ENCODE measurements at regions not wholly inside any gene's neighbourhood (a gene's known extent, or its start where the extent isn't known, plus 50 kb on each side); places are given as distances from the start of the nearest gene placed in this dataset.

- H3K27ac Mint-ChIP-seq = no peak overlapping the region
These were observed 412.9 kb downstream of the GADD45G start for GRCh38 chr9:90017679-90018078.

DNA sequence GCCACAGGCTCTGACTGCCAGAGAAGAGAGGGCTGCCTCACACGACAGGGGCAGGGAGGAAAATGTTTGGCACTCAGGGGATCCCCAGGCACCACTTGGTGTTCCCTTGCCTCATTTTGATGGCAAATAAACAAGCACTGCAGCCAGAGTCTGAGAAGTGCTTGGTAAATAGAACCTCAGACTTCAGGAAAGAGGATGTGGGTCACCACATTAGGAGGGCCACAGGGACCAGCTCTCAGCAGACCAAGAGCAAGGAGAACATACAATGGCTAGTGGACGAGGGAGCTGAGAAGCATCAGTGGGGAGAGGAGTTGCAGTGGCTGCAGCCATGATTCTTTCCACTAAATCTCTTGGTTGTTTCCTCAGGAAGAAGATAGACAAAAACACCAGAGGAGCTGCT lies 413.9 kb downstream of the GADD45G start:
- Mint-ChIP-seq H3K36me3 (peaks cover 0 to 4% (median 3%) of the 10 kb centered on the region in 3 donors), H3K27me3 (ENCODE audit: low read depth in 3 of 3) (peaks cover 6 to 13% (median 8%) of the 10 kb centered on the region in 3 donors), H3K4me3 (peak overlapping the region in 1 of 5 donors; percentile 48), H3K4me1 (peaks cover 3 to 11% of the 10 kb centered on the region in 2 donors), H3K27ac (no peak overlapping the region), H3K9me3 (peaks cover 0 to 2% (median under 1%) of the 10 kb centered on the region in 6 donors)
- DNase-seq = no peak

More at GRCh38 chr9:90017679-90018078, 412.9 kb downstream of the GADD45G start:
- peaks cover 0 to 4% (median 3%) of the 10 kb centered on the region in 3 donors for H3K36me3 Mint-ChIP-seq
- H3K27me3 Mint-ChIP-seq (ENCODE audit: low read depth in 3 of 3) = peaks cover 8 to 12% (median 8%) of the 10 kb centered on the region in 3 donors
- peaks cover 3 to 11% of the 10 kb centered on the region in 2 donors for H3K4me1 Mint-ChIP-seq
- H3K9me3 Mint-ChIP-seq = peaks cover 0 to 2% (median 0%) of the 10 kb centered on the region in 6 donors
- H3K4me3 Mint-ChIP-seq = no peak overlapping the region
- no peak for DNase-seq

GRCh38 chr9:90019626-90020025 lies 414.8 kb downstream of the GADD45G start:
- DNase-seq = no peak
- H3K27ac Mint-ChIP-seq = no peak overlapping the region
- peaks cover 0 to 4% (median 3%) of the 10 kb centered on the region in 3 donors for H3K36me3 Mint-ChIP-seq
- no peak overlapping the region for H3K4me3 Mint-ChIP-seq
- H3K27me3 Mint-ChIP-seq (ENCODE audit: low read depth in 3 of 3) = peaks cover 2 to 15% (median 10%) of the 10 kb centered on the region in 3 donors
- H3K9me3 Mint-ChIP-seq = peaks cover 0 to 2% (median under 1%) of the 10 kb centered on the region in 6 donors
- H3K4me1 Mint-ChIP-seq = peaks cover 3 to 11% of the 10 kb centered on the region in 2 donors

DNA sequence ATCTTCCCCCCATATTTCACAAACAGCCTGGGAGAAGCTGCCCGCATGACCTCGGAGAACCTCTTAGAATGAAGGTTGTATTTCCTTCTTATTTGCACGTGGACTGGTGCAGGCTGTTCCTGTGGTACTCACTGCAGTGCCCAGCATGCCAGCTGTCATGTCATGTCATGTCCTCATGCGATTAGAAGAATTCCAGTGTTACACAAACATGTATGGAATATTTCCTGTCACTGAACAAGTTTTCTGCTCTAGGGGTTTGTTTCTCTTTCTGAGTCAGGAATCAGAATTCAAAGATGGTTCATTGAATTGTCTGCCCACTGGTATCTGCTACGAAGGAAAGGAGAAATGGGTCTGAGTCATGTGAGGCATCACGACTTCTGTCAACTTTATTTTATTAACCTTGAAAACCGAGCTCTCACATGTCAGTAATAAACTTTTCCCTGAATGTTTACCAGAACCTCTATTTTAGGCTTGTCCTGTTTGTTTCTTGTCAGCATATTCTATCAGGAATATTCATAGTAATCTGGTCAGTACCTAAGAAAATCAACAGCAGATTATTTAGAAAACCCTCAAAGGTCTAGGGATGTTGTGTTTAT lies 415.6 kb downstream of the GADD45G start:
- no peak for DNase-seq
- H3K4me1 Mint-ChIP-seq = peaks cover 3 to 11% of the 10 kb centered on the region in 2 donors
- H3K4me3 Mint-ChIP-seq = no peak overlapping the region
- H3K27ac Mint-ChIP-seq = no peak overlapping the region
- H3K36me3 Mint-ChIP-seq = peaks cover 0 to 4% (median 3%) of the 10 kb centered on the region in 3 donors
- H3K9me3 Mint-ChIP-seq = peaks cover 0 to 2% (median under 1%) of the 10 kb centered on the region in 6 donors
- H3K27me3 Mint-ChIP-seq (ENCODE audit: low read depth in 3 of 3) = peaks cover 2 to 15% (median 14%) of the 10 kb centered on the region in 3 donors

DNA sequence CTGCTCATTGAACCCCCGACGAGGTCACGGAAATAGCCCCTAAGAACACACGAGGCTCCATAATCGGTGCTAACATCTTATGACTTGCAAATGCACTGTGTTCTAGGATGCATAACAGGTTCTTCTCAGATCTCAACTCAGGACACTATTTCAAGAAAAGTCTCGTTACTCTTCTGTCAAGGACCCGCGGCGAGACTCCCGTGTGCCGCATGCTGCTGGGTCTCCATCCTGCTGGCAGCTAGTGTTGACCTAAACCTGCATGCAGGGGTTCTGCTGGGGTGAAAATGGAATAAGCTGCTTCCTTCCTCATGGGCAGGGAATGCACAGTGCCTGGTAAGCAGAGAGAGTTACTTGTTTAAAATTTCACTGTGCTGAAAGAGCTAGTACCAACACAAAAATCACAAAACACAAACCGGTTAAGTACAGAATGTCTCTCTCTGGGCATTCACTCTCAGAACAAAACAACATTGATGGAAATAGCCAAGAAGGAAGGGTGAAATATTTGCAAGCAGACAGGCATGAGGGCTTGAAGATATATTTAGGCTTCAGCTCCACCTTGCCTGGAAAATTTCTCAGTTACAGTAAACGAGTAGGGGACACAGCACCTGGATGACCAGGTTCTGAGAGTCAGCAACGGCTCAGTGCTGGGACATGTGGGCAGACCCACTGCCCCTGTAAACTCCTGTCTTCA lies 416.5 kb downstream of the GADD45G start:
- H3K4me1 Mint-ChIP-seq = peaks cover 3 to 11% of the 10 kb centered on the region in 2 donors
- DNase-seq = no peak
- peaks cover 0 to 4% (median 3%) of the 10 kb centered on the region in 3 donors for H3K36me3 Mint-ChIP-seq
- H3K27ac Mint-ChIP-seq = no peak overlapping the region
- H3K9me3 Mint-ChIP-seq = peaks cover 0 to 2% (median under 1%) of the 10 kb centered on the region in 6 donors
- H3K4me3 Mint-ChIP-seq = no peak overlapping the region
- peaks cover 2 to 17% (median 15%) of the 10 kb centered on the region in 3 donors for H3K27me3 Mint-ChIP-seq (ENCODE audit: low read depth in 3 of 3)

- Mint-ChIP-seq H3K4me3 (no peak overlapping the region), H3K27ac (no peak overlapping the region)
These were observed 417.7 kb downstream of the GADD45G start for GRCh38 chr9:90022474-90022873.

GRCh38 chr9:90023861-90024260 lies 419.0 kb downstream of the GADD45G start:
- no peak for DNase-seq
- Mint-ChIP-seq H3K27me3 (ENCODE audit: low read depth in 3 of 3) (peaks cover 6 to 9% (median 8%) of the 10 kb centered on the region in 3 donors), H3K4me1 (peaks cover 0 to 2% of the 10 kb centered on the region in 2 donors), H3K27ac (no peak overlapping the region), H3K9me3 (peaks cover 0 to 2% (median under 1%) of the 10 kb centered on the region in 6 donors), H3K36me3 (peaks cover 0 to 4% (median 3%) of the 10 kb centered on the region in 3 donors), H3K4me3 (no peak overlapping the region)

More at GRCh38 chr9:90022474-90022873, 417.7 kb downstream of the GADD45G start:
- peaks cover 2 to 13% (median 12%) of the 10 kb centered on the region in 3 donors for H3K27me3 Mint-ChIP-seq (ENCODE audit: low read depth in 3 of 3)
- peaks cover 0 to 2% (median under 1%) of the 10 kb centered on the region in 6 donors for H3K9me3 Mint-ChIP-seq
- peaks cover 0 to 4% (median 3%) of the 10 kb centered on the region in 3 donors for H3K36me3 Mint-ChIP-seq
- no peak for DNase-seq
- peaks cover 3 to 11% of the 10 kb centered on the region in 2 donors for H3K4me1 Mint-ChIP-seq

DNA sequence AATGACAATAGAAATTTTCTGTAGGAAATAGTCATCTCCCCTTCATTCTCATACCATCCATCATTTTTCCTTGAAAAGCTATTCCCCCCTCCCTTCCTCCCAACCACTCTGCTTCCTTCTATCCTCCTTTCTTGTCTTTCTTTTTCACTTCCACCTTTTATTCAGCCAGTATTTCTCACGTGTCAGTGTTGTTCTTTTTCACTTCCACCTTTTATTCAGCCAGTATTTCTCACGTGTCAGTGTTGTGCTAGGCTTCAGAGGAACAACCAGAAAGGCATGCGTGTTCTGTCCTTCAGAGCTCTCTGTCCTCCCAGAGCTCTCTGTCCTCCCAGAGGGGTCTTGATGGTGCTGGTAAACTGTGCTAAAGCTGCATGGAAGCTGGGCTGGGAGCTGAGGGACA lies 419.6 kb downstream of the GADD45G start:
- no peaks in the 10 kb centered on the region for H3K4me1 Mint-ChIP-seq
- no peak overlapping the region for H3K4me3 Mint-ChIP-seq
- H3K36me3 Mint-ChIP-seq = peaks cover 0 to 4% (median 3%) of the 10 kb centered on the region in 3 donors
- H3K9me3 Mint-ChIP-seq = peaks cover 0 to 2% (median under 1%) of the 10 kb centered on the region in 6 donors
- no peak for DNase-seq
- H3K27ac Mint-ChIP-seq = no peak overlapping the region
- H3K27me3 Mint-ChIP-seq (ENCODE audit: low read depth in 3 of 3) = peaks cover 5 to 9% (median 6%) of the 10 kb centered on the region in 3 donors

DNA sequence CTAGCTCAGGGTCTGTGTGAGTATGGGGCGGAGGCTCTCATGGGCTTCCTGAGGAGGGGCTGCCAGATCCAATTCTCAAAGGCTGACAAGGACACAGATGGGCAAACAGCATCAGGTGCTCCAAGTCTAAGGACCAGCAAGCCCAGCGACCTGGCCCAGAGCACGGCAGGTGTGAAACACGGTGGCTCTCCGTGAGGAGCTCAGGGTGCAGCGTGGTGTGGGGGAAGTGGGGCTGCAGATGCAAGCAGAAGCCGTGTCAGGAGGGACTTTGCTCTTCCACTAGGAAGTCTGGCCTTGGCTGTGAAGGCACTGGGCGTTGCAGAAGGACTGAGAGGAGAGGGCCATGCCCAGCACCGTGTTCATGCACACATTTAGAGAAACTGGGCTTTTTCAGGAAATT lies 420.0 kb downstream of the GADD45G start:
- H3K9me3 Mint-ChIP-seq = peaks cover 0 to 2% (median under 1%) of the 10 kb centered on the region in 6 donors
- no peaks in the 10 kb centered on the region for H3K4me1 Mint-ChIP-seq
- no peak overlapping the region for H3K4me3 Mint-ChIP-seq
- peaks cover 5 to 9% (median 6%) of the 10 kb centered on the region in 3 donors for H3K27me3 Mint-ChIP-seq (ENCODE audit: low read depth in 3 of 3)
- DNase-seq = no peak
- peaks cover 0 to 4% (median 3%) of the 10 kb centered on the region in 3 donors for H3K36me3 Mint-ChIP-seq
- H3K27ac Mint-ChIP-seq = no peak overlapping the region

GRCh38 chr9:90025816-90026215 lies 421.0 kb downstream of the GADD45G start:
- no peak overlapping the region for H3K4me3 Mint-ChIP-seq
- H3K4me1 Mint-ChIP-seq = no peaks in the 10 kb centered on the region
- no peak for DNase-seq
- H3K27me3 Mint-ChIP-seq (ENCODE audit: low read depth in 3 of 3) = peaks cover 5 to 9% (median 5%) of the 10 kb centered on the region in 3 donors
- peaks cover 0 to 2% (median under 1%) of the 10 kb centered on the region in 6 donors for H3K9me3 Mint-ChIP-seq
- H3K36me3 Mint-ChIP-seq = peaks cover 0 to 3% (median 2%) of the 10 kb centered on the region in 3 donors
- no peak overlapping the region for H3K27ac Mint-ChIP-seq

DNA sequence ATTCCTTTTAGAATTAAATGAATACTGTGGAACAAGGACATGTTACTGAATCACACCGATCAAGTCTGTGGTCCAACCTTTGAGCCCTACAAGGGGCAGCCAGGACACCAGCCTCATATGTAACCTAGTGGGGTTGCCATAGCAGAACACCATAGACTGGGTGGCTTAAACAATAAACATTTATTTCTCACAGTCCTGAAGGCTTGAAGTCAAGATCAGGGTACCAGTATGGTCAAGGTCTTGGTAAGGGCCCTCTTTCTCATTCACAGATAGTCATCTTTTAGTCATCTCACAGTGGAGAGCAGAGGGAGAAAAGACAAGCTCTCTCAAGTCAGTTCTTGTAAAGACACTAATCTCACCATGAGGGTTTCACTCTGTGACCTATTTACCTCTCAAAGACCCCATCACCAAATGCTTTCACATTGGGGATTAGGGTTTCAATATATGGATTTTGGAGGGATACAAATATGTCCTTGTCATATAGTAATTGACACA lies 422.5 kb downstream of the GADD45G start:
- Mint-ChIP-seq H3K4me3 (no peak overlapping the region), H3K27me3 (ENCODE audit: low read depth in 3 of 3) (peaks cover 4 to 9% (median 5%) of the 10 kb centered on the region in 3 donors), H3K4me1 (no peaks in the 10 kb centered on the region), H3K27ac (no peak overlapping the region), H3K36me3 (no peaks in the 10 kb centered on the region), H3K9me3 (peaks cover 0 to 2% (median 0%) of the 10 kb centered on the region in 6 donors)
- no peak for DNase-seq

DNA sequence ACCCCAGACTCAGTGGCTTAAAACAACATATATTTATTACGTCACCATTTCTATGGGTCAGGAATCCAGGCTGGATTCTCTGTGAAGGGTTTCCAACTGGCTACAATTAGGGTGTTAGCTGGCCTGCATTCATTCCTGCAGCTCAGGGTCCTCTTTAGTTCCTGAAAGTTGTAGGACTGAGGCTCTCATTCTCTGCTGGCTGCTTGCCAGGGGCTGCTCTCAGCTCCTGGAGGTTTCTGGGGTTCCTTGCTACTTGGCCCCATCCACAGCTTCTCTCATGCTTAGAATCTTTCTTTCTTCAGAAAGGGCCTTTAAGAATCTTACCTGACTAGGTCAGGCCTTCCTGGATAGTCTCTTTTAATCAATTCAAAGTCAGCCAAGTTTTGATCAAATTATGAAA lies 424.6 kb downstream of the GADD45G start:
- Mint-ChIP-seq H3K36me3 (no peaks in the 10 kb centered on the region), H3K9me3 (no peaks in the 10 kb centered on the region), H3K27ac (no peak overlapping the region), H3K27me3 (ENCODE audit: low read depth in 3 of 3) (peaks cover under 1 to 10% (median 4%) of the 10 kb centered on the region in 3 donors), H3K4me3 (no peak overlapping the region), H3K4me1 (no peaks in the 10 kb centered on the region)
- no peak for DNase-seq

- Mint-ChIP-seq H3K4me3 (no peak overlapping the region), H3K27ac (no peak overlapping the region), H3K27me3 (ENCODE audit: low read depth in 3 of 3) (peaks cover 0 to 7% (median 4%) of the 10 kb centered on the region in 3 donors), H3K36me3 (no peaks in the 10 kb centered on the region), H3K9me3 (no peaks in the 10 kb centered on the region), H3K4me1 (no peaks in the 10 kb centered on the region)
- DNase-seq = no peak
These were observed 425.2 kb downstream of the GADD45G start for GRCh38 chr9:90029996-90030395.
